ENCODE measurements at regions not wholly inside any gene's neighbourhood (a gene's known extent, or its start where the extent isn't known, plus 50 kb on each side); places are given as distances from the start of the nearest gene placed in this dataset.
"Not testable (repeated sequence)": the region's sequence is repeated elsewhere in the genome, so short reads cannot be mapped to it uniquely, and the experiment has no call there.

DNA sequence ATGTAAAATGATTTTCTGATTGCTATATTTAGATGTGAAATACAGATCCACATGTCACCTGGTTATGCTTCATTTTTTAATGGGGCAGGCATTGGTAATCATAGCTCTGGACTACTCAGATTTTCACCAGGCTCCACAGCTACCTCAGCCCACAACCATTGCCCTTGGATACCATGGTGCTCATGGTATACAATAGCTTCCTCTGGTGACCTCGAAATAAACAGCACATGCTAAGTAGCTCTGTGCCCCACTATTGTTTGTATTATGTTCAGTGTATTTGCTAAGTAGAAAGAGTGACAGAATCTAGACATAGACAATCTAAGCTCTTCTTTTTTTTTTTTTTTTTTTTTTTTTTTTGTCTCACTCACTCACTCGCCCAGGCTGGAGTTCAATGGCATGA lies 274.4 kb upstream of the USP15 start:
- DNase-seq (ENCODE audit: low read depth in 1 of 2, low spot score in 1 of 2) = no peak

DNA sequence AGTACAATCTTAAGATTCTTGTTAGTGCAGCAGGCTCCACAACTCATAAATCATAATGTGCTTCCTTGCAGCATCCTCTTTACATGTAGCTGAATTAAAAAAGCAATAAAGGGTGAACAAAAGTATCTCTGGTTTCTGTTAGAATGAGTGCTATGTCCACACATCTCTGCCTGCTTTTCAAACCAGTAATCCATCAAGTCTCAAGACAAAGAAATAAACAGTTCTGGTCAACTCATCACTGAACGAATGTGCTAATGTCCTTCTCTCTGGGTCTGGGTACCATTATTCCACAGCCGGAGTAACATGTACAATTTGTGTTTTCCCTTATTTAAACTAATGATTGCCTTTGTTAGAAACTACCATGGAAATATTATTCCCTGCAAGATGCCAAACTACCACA lies 273.0 kb upstream of the USP15 start:
- DNase-seq (ENCODE audit: low read depth in 1 of 2, low spot score in 1 of 2) = no peak

DNA sequence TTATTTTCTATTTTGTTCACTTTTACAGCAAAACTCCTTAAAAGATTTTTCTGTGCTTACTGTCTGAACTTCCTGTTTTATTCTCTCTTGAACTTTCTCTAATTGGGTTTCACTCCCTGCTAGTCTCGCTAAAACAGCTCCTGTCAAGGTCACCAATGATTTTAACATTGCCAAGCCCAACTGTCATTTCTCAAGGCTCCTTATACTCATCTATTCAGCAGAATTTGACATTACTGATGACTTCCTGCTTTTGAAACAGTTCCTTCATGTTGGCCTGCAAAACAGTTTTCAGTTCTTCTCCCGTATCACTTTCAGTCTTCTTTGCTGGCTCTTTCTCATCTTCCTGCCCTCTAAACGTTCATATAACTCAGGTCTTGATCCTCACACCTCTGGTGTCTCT lies 268.5 kb upstream of the USP15 start:
- no peak for DNase-seq (ENCODE audit: low read depth in 1 of 2, low spot score in 1 of 2)

DNA sequence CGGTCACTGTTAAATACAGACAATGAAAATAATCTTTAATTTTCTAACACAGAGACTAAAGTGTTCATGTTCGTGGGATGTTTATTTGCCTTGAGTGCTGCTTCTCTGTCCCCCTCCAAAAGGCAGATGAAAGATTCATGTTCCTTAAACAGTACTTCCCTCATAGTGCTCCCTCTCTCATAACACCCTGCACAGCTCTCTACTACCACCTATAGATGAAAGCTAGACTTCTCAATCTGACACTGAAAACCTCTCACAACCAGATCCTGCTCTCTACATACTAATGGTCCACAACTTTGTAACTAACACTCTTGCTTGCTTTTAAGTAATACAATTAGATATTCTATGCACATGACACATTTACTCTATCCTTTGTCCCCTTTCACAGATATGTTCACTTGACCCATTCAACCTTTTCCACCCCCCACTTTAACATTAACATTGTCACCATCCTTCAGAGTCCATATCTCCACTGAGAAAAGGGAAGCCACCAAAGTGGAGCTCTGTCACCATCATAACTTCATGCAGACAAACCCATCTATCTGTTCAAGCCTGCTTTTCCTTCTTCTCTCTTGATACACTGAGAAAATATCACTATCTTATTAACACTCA lies 266.4 kb upstream of the USP15 start:
- no peak for DNase-seq (ENCODE audit: low read depth in 1 of 2, low spot score in 1 of 2)

DNA sequence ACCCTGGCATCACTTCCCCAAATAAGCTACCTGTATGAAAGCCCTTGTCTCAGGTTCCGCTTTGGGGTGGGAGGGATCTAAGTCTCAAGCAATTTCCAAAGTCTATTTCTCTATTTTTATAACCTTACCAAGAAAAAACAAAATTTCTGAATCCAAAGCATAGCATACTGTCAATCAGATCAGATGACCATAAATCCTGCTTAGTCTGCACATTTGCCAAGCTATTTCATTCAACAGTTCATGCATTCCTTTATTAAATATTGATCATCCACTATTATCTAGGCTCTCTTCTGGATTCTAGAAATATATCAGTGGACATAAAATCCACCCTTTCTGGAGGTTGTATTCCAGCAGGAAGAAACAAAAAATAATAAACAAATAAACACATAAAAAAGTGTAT lies 263.5 kb upstream of the USP15 start:
- DNase-seq (ENCODE audit: low read depth in 1 of 2, low spot score in 1 of 2) = no peak

DNA sequence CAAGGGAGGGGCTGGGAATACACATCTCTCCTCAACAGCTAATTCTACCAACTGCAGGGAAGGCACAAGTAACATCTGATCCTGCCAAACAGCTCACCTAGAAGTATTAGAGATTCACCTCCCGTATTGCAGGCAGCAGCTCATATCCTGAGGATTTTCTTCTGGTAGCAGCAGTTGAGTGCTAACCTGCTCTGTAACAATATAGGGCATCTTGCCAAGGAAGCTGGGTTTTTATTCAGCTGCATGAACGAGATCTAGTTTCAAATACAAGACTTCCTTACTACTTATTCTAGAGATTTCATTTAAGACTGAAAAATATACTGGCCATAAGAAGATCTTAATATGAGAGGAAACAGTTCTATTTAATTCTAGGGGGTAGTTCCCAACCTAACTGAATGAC lies 261.4 kb upstream of the USP15 start:
- no peak for DNase-seq (ENCODE audit: low read depth in 1 of 2, low spot score in 1 of 2)

DNA sequence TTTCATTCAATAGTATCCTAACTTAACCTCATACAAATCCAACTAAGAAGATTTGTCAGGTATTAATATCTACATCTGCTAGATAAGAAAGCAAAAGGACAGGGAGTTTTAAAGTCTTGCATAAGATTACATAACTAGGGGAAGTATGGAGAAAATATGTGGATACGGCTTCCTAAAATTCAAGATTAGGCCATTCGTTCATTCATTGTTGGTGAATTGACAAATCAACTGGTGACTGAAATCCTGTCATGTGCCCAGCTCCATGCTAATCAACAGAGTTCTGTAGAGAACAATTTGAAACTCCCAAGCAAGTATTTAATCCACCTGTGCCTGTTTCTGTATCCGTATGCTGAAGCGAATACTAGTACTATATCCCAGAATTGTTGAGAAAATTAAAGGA lies 260.9 kb upstream of the USP15 start:
- no peak for DNase-seq (ENCODE audit: low read depth in 1 of 2, low spot score in 1 of 2)

DNA sequence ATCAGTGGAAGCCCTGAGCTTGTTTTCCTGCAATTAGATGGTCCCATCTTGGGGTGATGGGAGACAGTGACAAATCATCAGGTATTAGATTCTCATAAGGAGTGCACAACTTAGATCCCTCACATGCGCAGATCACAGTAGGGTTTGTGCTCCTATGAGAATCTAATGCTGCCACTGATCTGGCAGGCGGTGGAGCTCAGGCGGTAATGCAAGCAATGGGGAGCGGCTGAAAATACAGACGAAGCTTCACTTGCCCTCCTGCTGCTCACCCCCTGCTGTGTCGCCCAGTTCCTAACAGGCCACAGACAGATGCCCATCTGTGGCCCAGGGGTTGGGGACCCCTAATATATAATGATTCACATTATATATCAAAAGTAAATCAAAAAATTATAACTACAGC lies 258.8 kb upstream of the USP15 start:
- DNase-seq (ENCODE audit: low read depth in 1 of 2, low spot score in 1 of 2) = no peak

DNA sequence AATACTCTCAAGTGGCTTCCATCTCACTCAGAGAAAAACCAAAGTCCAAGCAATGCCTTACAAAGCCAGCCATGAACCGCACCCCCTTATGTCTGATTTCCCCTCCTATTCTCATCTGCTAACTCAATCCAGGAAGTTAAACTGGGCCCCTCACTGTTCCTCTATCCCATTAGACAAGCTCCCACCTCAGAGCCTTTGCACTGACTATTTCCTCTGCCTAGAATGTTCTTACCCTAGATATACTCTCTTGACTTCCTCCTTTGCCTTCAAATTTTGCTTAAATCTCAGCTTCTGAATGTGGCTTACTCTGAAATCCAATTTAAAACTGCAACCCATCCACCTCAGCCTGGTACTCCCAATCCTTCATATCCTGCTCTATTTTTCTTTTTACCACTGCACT lies 257.0 kb upstream of the USP15 start:
- no peak for DNase-seq (ENCODE audit: low read depth in 1 of 2, low spot score in 1 of 2)

DNA sequence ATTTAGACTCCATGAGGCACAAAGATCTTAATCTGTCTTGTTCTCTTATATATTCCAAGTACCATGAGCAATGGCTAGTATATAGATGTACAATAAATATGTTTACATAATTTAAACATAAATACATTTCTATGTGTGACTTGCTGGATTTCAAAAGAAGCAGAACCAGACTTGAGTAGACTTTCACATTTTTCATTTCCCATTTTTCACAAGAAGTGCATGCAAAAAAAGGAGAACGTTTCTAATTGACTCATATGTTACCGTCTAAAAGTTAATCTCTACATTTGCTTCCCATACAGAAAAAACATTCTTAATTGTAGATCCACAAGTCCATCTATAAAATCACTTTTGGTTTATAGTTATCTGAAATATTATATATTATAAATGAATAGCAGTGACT lies 256.5 kb upstream of the USP15 start:
- no peak for DNase-seq (ENCODE audit: low read depth in 1 of 2, low spot score in 1 of 2)

DNA sequence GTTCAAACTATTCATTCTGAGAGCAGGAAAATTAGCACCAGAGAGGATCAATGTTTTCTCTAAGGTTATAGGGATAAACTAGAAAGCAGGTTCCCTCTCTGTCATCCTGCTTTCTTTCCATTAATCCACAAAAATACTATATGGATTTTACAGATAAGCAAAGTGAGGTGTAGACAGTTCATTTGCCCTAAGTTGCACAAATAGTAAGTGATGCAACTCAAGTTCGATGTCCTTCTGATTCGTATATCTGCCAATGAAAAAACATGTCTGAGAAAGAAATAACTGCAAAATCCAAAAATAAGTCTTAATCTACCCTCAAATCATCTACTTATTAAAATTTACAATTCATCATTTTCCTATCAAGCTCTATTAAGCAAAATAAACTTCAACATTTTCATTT lies 254.6 kb upstream of the USP15 start:
- no peak for DNase-seq (ENCODE audit: low read depth in 1 of 2, low spot score in 1 of 2)

DNA sequence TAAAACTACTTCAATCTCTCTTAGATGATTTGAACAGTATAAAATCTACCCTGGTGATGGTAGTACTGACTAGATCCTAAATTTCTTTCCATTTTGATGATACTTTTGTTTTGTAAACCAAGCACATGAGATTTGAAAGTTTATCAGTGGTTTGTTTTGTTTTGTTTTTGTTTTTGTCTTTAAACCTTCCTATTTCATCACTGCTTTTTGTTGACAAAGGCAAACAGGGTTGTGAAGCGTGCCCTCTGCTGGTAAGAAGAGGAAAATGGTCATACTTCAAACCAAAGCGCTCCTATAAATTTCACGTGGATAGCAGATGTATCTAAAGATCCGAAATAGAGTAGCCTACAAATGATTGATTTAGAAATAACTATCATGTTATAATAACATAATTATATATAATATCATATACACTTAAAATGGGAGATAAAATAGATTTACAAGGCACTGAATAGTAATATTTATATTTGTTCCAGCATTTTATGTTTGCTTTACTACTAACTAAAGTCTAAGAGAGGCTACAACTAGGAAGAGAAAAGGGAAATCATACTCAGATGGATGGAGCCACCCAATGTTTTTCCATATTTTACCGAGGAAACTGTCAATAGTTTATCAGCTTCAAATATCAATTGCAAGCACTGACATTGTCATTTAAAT lies 254.0 kb upstream of the USP15 start:
- DNase-seq (ENCODE audit: low read depth in 1 of 2, low spot score in 1 of 2) = no peak

DNA sequence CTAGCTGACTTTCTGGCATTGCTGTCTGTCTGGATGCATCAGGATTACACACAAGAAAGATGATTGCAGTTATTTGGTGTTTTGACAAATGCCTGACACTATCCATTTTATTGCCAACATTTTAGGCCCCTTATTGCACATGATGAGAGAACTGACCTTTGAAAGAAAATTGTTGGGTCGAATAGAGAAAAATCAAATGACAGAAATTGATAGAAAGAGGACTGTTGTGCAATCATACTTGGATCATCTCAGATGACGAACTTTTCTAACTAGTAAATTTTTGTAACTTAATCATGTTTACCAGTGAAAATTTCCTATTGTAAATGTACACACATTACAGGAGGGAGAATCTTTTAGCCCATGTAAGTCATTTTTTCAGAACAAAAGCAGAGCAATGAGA lies 251.5 kb upstream of the USP15 start:
- no peak for DNase-seq (ENCODE audit: low read depth in 1 of 2, low spot score in 1 of 2)

DNA sequence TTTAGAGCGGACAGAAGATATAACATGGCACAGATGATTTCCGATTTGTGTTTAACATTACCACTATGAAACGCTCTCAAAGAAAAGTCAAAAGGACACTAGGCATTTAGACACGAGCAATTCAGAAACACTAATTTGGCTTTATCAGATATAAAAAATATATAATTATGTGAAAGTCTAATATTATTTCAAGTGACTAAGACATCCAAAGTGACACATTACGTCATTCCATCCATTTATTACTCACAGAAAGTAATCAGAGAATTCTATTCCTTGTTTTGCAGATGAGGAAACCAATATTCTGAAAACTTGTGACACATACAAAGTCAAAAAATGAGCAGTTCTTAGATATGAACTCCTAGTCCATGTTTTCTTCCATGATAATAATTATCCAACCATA lies 250.8 kb upstream of the USP15 start:
- DNase-seq (ENCODE audit: low read depth in 1 of 2, low spot score in 1 of 2) = no peak

DNA sequence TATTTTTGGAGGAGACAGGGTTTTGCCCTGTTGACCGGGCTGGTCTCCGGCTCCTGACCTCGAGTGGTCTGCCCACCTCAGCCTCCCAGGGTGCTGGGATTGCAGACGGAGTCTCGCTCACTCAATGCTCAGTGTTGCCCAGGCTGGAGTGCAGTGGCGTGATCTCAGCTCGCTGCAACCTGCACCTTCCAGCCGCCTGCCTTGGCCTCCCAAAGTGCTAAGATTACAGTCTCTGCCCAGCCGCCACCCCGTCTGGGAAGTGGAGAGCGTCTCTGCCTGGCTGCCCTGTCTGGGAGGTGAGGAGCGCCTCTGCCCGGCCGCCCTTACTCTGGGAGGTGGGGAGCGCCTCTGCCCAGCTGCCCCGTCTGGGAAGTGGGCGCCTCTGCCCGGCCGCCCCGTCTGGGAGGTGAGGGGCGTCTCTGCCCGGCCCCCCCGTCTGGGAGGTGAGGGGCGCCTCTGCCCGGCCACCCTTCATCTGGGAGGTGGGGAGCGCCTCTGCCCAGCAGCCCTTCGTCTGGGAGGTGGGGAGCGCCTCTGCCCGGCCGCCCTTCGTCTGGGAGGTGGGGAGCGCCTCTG lies 249.8 kb upstream of the USP15 start:
- not testable (repeated sequence) for DNase-seq (ENCODE audit: low read depth in 1 of 2, low spot score in 1 of 2)

DNA sequence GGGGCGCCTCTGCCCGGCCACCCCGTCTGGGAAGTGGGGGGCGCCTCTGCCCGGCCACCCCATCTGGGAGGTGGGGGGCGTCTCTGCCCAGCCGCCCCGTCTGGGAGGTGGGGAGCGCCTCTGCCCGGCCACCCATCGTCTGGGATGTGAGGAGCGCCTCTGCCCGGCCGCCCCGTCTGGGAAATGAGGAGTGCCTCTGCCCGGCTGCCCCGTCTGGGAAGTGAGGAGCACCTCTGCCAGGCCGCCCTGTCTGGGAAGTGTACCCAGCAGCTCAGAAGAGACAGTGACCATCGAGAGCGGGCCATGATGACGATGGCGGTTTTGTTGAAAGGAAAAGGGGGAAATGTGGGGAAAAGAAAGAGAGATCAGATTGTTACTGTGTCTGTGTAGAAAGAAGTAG lies 249.2 kb upstream of the USP15 start:
- not testable (repeated sequence) for DNase-seq (ENCODE audit: low read depth in 1 of 2, low spot score in 1 of 2)

DNA sequence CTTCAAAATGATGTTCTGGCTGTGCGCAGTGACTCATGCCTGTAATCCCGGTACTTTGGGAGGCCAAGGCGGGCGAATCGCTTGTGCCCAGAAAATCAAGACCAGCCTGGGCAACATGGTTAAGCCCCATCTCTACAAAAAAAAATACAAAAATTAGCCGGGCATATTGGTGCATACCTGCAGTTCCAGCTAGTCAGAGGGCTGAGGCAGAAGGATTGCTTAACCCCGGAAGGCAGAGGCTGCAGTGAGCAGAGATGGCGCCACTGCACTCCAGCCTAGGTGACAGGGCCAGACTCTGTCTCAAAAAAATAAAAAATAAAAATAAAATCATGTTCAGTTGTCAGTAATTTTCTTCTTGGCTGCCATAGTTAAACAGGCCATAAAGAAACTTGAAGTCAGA lies 245.9 kb upstream of the USP15 start:
- no peak for DNase-seq (ENCODE audit: low read depth in 1 of 2, low spot score in 1 of 2)

DNA sequence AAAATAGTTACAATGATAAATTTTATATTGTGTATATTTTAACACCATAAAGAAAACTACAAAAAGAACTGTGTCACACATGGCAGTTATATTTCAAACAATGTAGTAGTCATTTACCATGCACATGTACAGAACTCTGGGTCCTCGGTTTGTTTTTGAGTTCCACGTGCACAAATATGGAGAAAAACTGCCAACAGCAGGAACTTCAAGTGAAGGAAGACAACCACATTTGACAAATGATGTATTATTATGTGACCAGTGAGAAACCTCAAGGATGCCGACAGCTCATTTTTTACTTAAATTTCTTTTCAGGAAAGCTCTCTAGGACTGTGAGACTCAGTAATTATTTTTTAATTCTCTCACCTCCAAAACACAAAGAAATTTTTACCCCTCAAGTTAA lies 244.2 kb upstream of the USP15 start:
- DNase-seq (ENCODE audit: low read depth in 1 of 2, low spot score in 1 of 2) = no peak

DNA sequence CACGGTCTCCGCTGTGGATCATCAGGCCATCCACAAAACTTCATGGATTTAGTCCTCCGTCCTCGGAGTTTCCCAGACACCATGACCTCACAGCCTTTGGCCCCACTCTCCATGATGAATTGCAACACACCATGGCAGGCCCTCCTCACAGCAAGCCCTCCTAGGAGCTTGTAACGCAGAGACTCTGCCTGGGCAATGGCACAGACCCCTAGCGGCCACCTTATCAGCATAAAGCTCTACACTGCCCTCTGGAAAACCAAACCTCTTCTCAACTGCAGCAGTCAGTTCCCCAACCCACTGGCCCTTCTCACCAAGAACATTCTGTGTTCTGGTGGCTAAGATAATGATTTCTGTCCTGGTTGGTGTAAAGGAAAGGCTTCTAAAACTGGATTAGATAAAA lies 238.4 kb upstream of the USP15 start:
- no peak for DNase-seq (ENCODE audit: low read depth in 1 of 2, low spot score in 1 of 2)

DNA sequence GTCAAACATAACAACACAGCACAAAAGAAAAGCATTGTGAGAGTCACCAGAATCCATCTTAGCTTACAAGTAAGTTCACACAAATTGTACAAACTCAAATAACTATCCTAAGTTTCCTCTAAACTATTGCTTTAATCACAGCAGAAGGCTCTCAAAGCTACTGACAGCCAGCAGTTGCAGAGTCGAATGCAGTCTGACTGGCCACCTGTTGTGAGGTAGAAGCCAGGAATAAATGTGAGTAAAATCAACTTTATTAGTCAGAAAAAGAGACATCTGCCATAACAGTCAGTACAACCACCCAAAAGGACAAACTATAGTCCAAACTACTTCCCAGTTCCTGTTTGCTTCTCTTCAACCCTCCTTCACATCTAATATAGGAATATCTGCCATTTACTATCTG lies 231.7 kb upstream of the USP15 start:
- DNase-seq (ENCODE audit: low read depth in 1 of 2, low spot score in 1 of 2) = no peak

DNA sequence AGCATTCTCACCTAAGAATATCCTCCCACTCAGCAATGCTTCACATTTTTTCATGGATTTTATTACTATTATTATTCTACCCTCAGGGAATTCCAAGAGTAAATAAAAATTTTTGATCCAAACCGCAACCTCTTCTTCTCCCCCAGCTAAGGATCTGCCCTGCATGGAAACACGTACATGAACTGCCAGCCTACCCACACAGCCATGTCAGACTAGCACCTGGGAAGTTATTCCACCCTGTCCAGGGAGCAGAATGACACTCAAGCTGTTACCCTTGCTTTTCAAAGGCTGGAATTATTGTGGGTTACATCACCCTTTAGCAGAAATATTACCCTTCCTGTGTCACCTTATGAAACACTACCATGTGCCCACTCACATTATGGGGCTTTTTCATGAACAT lies 227.3 kb upstream of the USP15 start:
- no peak for DNase-seq (ENCODE audit: low read depth in 1 of 2, low spot score in 1 of 2)

DNA sequence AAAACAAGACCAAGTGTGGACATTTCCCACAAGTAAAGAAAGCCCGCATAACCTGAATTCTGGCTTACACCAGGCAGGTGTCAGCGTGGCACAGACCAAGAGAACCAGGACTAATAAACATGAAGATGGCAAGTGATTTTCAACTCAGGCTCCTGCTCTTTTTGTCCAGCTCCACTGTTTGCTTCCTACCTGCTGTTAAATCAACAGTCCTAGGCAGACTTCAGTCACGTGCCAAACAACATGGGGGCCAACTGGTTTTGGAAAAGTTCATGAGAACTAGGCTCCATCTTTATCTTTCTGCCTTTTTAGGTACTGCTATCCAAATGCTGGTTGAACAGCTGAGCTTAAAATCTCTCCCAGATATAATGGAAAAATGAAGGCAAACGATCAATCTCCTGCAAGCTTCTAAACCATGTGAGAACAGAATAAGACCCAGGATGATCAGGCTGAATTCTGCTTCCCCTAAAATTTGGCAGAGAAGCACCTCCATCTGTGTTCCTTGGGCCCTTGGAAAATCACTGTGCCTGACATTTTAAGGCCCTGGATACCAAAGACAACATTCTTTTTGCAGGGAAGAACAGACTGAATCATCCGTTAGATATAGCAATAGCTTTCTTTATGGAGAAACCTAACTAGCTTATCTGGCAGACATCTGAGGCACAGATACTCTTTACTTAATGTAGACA lies 215.6 kb upstream of the USP15 start:
- DNase-seq (ENCODE audit: low read depth in 1 of 2, low spot score in 1 of 2) = no peak

DNA sequence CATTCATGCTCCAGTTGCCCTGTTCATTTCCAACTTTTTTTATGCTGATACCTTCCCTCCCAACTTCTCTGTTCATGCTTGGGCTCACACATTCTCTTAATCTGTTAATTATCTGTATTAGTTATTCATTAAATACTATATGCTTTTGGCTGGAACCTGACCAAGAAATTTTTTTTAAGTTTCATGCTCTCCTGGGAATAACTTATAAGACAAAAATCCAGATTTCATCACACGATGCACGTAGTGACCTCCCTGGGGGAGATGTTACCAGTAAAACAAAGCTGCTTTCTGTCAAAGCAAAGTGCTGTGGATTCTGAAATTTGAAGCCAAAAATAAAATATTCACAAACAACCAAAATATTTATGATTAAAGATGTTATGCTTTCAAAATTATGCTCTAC lies 215.0 kb upstream of the USP15 start:
- DNase-seq (ENCODE audit: low read depth in 1 of 2, low spot score in 1 of 2) = no peak

Data from activated CD4-positive, alpha-beta T cell treated with anti-CD3 and anti-CD28 coated beads, Interleukin-2, amount 50 U/mL, for 24 hours (primary cell).